Smooth muscle cell (in vitro differentiated cells): ENCODE measurements at regions not wholly inside any gene's neighbourhood (a gene's known extent, or its start where the extent isn't known, plus 50 kb on each side); places are given as distances from the start of the nearest gene placed in this dataset.

Experiments
- DNase-seq: peaks from one replicate; lab custom pipeline; 2025; ENCODE audit not compliant: unreplicated experiment; lab: John Stamatoyannopoulos, UW
- H2AFZ ChIP-seq: fragments of 200-600 bp; sonication (generic); 2 replicates; pipeline ENCODE4 v1.6.0; 2016; ENCODE audit warnings: antibody characterized with exemption, low read depth, mild to moderate bottlenecking
- H3F3A ChIP-seq: fragments of 200-600 bp; sonication (generic); 2 replicates; pipeline ENCODE4 v1.6.0; 2017; ENCODE audit warnings: antibody characterized with exemption, low read depth
- H3K27ac ChIP-seq: fragments of 200-600 bp; sonication (generic); 2 replicates; pipeline ENCODE4 v1.5.1; 2016; ENCODE audit warnings: low read depth, mild to moderate bottlenecking
- H3K27me3 ChIP-seq: fragments of 200-600 bp; sonication (generic); 2 replicates; pipeline ENCODE4 v1.6.1; 2016; ENCODE audit warnings: low read depth, mild to moderate bottlenecking
- H3K36me3 ChIP-seq: fragments of 200-600 bp; sonication (generic); 2 replicates; pipeline ENCODE4 v1.5.1; 2016; ENCODE audit warnings: low read depth
- H3K4me1 ChIP-seq: fragments of 200-600 bp; sonication (generic); 2 replicates; pipeline ENCODE4 v1.5.1; 2016; ENCODE audit warnings: low read depth
- H3K4me2 ChIP-seq: fragments of 200-600 bp; sonication (generic); 2 replicates; pipeline ENCODE4 v1.6.0; 2016; ENCODE audit warnings: mild to moderate bottlenecking
- H3K4me3 ChIP-seq: fragments of 200-600 bp; sonication (generic); 2 replicates; pipeline ENCODE4 v1.5.1; 2016; ENCODE audit warnings: mild to moderate bottlenecking
- H3K79me2 ChIP-seq: fragments of 200-600 bp; sonication (generic); 2 replicates; pipeline ENCODE4 v1.6.0; 2016; ENCODE audit warnings: low read depth, mild to moderate bottlenecking
- H3K9ac ChIP-seq: fragments of 200-600 bp; sonication (generic); 2 replicates; pipeline ENCODE4 v1.6.0; 2016; ENCODE audit warnings: low read depth
- H3K9me3 ChIP-seq: fragments of 200-600 bp; sonication (generic); replicated peaks from 2 replicates; pipeline ENCODE4 v1.5.1; 2016; ENCODE audit warnings: low read depth
- H4K20me1 ChIP-seq: fragments of 200-600 bp; sonication (generic); 2 replicates; pipeline ENCODE4 v1.6.0; 2016; ENCODE audit warnings: low read depth
- WGBS: methylation state at CpG from one replicate; pipeline ENCODE4 v1.1.7; 2016; ENCODE audit warnings: low lambda C conversion rate; 5-methylcytosine and 5-hydroxymethylcytosine counted together
- TF ChIP-seq, protein P1 (sequence below): fragments of 200-600 bp; sonication (generic); IDR thresholded peaks from 2 replicates; pipeline ENCODE4 v1.5.1; 2017; ENCODE audit warnings: borderline replicate concordance, mild to moderate bottlenecking, antibody characterized with exemption; ENCODE audit not compliant: insufficient read depth, poor library complexity, severe bottlenecking

GRCh38 chr5:125185740-125186139 is 439.3 kb upstream of the ZNF608 start:
- Histone ChIP-seq H3K4me3 (no peak overlapping the region), H3K79me2 (no peaks in the 10 kb centered on the region), H3K9ac (no peak overlapping the region), H3K27ac (no peak overlapping the region), H3K36me3 (no peaks in the 10 kb centered on the region), H4K20me1 (no peaks in the 10 kb centered on the region), H3K4me1 (peaks cover 4% of the 10 kb centered on the region), H2AFZ (no peak overlapping the region), H3K4me2 (no peak overlapping the region), H3K9me3 (no peaks in the 10 kb centered on the region), H3K27me3 (no peaks in the 10 kb centered on the region), H3F3A (no peaks in the 10 kb centered on the region)
- WGBS: 94% methylated on average over 1 of the region's 1 CpG
- TF ChIP-seq, protein P1, sequence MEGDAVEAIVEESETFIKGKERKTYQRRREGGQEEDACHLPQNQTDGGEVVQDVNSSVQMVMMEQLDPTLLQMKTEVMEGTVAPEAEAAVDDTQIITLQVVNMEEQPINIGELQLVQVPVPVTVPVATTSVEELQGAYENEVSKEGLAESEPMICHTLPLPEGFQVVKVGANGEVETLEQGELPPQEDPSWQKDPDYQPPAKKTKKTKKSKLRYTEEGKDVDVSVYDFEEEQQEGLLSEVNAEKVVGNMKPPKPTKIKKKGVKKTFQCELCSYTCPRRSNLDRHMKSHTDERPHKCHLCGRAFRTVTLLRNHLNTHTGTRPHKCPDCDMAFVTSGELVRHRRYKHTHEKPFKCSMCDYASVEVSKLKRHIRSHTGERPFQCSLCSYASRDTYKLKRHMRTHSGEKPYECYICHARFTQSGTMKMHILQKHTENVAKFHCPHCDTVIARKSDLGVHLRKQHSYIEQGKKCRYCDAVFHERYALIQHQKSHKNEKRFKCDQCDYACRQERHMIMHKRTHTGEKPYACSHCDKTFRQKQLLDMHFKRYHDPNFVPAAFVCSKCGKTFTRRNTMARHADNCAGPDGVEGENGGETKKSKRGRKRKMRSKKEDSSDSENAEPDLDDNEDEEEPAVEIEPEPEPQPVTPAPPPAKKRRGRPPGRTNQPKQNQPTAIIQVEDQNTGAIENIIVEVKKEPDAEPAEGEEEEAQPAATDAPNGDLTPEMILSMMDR: no peak
- DNase-seq: no peak

GRCh38 chr5:125186911-125187375 is 440.5 kb upstream of the ZNF608 start:
- H3K4me2 ChIP-seq: no peak overlapping the region
- no peaks in the 10 kb centered on the region for H3K9me3 ChIP-seq
- no peak for DNase-seq
- no peaks in the 10 kb centered on the region for H3K27me3 ChIP-seq
- 56% methylated on average over 4 of the region's 4 CpGs for WGBS
- H3K9ac ChIP-seq: no peak overlapping the region
- no peaks in the 10 kb centered on the region for H3K79me2 ChIP-seq
- H3K27ac ChIP-seq: no peak overlapping the region
- TF ChIP-seq, protein P1: no peak
- no peaks in the 10 kb centered on the region for H4K20me1 ChIP-seq
- no peak overlapping the region for H3K4me3 ChIP-seq
- H2AFZ ChIP-seq: no peak overlapping the region
- no peaks in the 10 kb centered on the region for H3K36me3 ChIP-seq
- no peaks in the 10 kb centered on the region for H3F3A ChIP-seq
- H3K4me1 ChIP-seq: peaks cover 8% of the 10 kb centered on the region

DNA sequence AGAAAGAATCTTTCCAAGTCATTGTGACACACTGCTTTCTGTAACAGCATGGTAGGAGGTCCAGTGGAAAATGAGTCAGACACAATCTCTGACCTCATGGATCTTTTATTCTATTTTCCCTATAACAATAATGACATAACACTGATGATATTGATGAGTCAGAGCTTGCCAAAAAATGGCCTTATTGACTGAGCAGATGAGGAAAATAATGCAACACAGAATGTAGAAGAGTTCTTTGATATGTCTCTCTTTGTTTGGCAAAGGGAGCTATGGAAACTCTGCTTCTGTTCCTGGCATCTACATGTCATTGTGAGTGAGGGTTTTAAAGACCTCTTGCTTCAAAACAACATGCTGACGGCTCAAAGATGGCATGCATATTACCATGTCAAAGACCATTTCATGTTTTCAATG is 443.1 kb upstream of the ZNF608 start:
- TF ChIP-seq, protein P1: no peak
- Histone ChIP-seq H4K20me1 (no peaks in the 10 kb centered on the region), H3K9ac (no peak overlapping the region), H3K4me3 (no peak overlapping the region), H2AFZ (no peak overlapping the region), H3K4me1 (peaks cover 8% of the 10 kb centered on the region), H3K9me3 (no peaks in the 10 kb centered on the region), H3K79me2 (no peaks in the 10 kb centered on the region), H3K27ac (no peak overlapping the region), H3K36me3 (no peaks in the 10 kb centered on the region), H3F3A (no peaks in the 10 kb centered on the region), H3K27me3 (no peaks in the 10 kb centered on the region), H3K4me2 (no peak overlapping the region)
- WGBS: 71% methylated on average over 1 of the region's 1 CpG
- no peak for DNase-seq
